HG03575 (cell line): ENCODE measurements at regions not wholly inside any gene's neighbourhood (a gene's known extent, or its start where the extent isn't known, plus 50 kb on each side); places are given as distances from the start of the nearest gene placed in this dataset.
"Not testable (repeated sequence)": the region's sequence is repeated elsewhere in the genome, so short reads cannot be mapped to it uniquely, and the experiment has no call there.

Experiments used
- ATAC-seq: cut with Tn5 transposase; IDR thresholded peaks from one replicate; pipeline ENCODE4 v1.9.1; 2021; ENCODE audit not compliant: unreplicated experiment, insufficient number of reproducible peaks, low FRiP score; ENCODE audit errors: extremely low read depth

- no peak for ATAC-seq
These were observed 691.2 kb downstream of the QKI start for GRCh38 chr6:164105705-164106104.

GRCh38 chr6:164104432-164104831 lies 689.9 kb downstream of the QKI start:
- no peak for ATAC-seq

GRCh38 chr6:164102693-164103092 lies 688.2 kb downstream of the QKI start:
- ATAC-seq = no peak

- no peak for ATAC-seq
These were observed 687.3 kb downstream of the QKI start for GRCh38 chr6:164101859-164102258.

DNA sequence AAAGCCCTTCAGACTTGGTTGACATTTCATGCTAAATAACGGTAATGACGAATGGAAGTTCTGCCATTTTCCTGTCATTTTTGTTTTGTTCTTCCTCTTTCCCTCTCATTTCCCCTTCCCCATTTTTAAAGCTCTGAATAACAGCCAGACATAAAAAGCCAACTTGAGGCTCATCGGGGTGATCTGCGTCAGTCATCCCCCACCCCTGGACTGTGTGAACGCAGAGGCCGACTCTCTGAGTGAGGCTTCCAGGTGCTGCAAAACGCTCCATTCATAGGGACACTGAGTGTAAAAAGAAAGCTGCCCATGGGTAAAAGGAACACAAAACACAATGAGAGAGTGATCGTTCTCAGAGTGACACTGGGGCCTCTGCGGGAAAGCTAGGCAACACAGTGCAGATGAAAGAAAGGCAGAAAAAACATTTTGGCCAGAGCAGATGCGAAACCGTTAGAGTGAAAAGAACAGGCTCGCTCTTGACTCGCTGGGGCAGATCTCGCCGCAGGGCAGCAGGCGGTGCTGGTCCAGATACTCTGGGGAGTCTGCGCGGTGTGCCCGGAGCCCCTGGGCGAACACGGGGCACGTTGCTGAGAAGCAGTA lies 684.8 kb downstream of the QKI start:
- ATAC-seq = no peak

- no peak for ATAC-seq
These were observed 684.3 kb downstream of the QKI start for GRCh38 chr6:164098857-164099267.

- no peak for ATAC-seq
These were observed 683.3 kb downstream of the QKI start for GRCh38 chr6:164097551-164098398.

DNA sequence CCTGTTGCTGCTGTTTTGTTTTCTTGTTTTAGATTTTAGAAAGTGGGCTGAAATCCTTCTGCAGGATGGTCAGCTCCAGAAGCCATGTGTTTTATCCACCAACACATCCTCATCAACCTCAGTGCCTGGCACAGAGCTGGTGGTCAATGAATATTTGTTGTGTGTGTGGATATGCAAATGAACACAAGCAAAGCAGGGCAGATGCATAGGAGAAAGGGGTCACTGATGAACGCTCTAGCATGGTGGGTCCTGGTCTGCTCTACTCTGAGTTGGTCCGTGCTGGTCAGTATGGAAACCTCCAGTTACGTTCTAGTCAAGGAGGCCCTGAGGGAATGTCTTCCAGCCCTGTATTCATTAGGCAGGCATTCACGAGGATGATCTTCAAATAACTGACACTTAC lies 682.5 kb downstream of the QKI start:
- ATAC-seq = no peak

- no peak for ATAC-seq
These were observed 680.5 kb downstream of the QKI start for GRCh38 chr6:164095056-164095455.

- ATAC-seq = no peak
These were observed 673.4 kb downstream of the QKI start for GRCh38 chr6:164087870-164088269.

DNA sequence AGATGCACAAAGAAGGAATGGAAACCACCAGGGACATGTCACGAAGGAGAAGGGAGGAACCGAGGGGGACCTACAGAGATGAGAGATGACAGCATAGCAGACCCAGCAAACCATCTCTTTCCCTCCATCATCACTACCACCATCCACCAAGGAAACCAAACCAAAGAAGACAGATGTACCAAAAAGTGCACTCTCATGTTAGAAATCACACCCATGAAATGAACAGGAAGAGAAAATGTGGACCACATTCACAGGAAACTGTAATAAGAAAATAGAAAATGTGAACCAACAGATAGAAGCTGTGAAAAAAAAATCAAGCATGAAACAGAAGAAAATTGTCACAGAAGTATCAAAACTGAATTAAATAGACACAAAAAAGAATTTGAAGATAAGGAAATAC lies 672.7 kb downstream of the QKI start:
- no peak for ATAC-seq

DNA sequence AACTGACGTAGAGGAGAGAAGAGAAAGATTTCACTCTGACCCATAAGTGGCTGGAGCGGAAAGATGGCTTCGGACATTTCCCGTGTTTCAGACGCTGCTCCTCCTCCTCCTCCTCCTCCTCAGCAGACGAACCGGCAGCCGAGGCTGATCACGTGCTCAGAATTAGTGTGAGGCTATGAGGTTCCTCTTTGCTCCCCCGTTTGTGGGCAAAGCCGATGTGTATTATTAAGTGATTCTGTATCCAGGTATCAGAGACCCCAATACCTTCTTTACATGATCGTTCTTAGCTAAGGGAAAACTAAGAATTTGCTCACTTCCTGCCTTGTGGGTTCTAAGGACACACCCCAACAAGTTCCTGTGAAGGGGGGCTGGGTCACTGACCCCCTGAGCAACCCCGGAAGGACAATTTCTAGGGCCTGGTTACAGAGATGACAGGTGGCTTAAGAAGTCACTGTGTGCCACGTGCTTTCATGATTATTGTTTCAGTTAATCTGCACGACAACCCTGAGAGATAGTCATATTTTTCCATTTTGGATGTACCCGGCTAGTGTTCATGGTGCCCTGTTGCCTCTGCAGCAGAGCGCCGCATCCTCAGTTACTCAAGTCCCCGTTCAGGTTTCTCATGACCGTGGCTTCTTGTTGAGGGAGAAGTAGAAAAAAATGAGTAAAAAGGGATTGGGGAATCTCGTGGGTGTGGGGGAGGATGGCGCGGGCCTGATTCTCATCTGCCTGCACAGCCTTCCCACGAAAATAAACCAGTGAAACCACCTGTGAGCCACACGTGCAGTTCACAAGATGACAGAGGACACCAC lies 671.8 kb downstream of the QKI start:
- no peak for ATAC-seq

GRCh38 chr6:164085091-164086075 lies 670.9 kb downstream of the QKI start:
- no peak for ATAC-seq

- no peak for ATAC-seq
These were observed 664.7 kb downstream of the QKI start for GRCh38 chr6:164079275-164079600.

GRCh38 chr6:164078532-164079274 lies 664.2 kb downstream of the QKI start:
- no peak for ATAC-seq

DNA sequence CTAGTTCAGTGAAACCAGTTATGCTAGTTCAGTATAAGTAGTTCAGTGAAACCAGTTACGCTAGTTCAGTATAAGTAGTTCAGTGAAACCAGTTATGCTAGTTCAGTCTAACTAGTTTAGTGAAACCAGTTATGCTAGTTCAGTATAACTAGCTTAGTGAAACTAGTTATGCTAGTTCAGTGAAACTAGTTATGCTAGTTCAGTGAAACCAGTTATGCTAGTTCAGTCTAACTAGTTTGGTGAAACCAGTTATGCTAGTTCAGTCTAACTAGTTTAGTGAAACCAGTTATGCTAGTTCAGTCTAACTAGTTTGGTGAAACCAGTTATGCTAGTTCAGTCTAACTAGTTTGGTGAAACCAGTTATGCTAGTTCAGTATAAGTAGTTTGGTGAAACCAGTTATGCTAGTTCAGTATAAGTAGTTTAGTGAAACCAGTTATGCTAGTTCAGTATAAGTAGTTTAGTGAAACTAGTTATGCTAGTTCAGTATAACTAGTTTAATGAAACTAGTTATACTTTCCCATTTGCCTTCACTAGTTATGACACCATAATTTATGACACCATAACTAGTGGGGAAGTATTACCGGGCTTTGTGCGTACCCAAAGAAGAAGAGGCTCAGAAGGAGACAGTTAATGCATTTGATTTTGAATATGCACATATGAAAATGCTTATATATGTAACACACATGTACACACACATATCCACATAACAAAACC lies 662.5 kb downstream of the QKI start:
- ATAC-seq = not testable (repeated sequence)

DNA sequence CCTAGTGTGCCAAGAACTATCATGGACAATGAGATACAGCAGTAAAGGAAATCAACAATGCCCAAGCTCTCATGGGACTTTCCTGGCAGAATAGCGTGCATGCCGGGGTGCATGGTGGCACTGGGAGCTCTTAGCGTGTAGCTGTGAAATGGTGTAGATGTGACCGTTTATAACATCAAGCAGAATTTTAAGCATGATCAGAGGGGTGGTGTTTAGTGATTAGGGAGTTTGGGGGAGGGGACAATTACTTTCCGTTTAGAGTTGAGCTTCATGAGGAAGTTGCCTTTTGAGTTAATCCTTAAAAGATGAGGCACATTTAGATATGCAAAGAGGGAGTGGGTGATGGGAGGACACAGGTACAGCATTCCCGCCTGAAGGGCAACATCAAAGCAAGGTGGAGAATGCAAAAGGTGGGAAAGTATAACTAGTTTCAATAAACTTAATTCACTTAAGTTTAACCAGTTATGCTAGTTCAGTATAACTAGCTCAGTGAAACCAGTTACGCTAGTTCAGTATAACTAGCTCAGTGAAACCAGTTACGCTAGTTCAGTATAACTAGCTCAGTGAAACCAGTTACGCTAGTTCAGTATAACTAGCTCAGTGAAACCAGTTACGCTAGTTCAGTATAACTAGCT lies 661.6 kb downstream of the QKI start:
- ATAC-seq = no peak
